Mammary epithelial cell (primary cell): ENCODE measurements at regions not wholly inside any gene's neighbourhood (a gene's known extent, or its start where the extent isn't known, plus 50 kb on each side); places are given as distances from the start of the nearest gene placed in this dataset.

Experiments
- CTCF ChIP-seq, 2 donors: IDR thresholded peaks in 1 of 2; conservative IDR thresholded peaks in 1 of 2; 2 replicates each; pipeline ENCODE4 v1.5.1; 2011 to 2012; ENCODE audit warnings: inconsistent platforms in 2 of 2, low read length in 2 of 2, mild to moderate bottlenecking in 2 of 2, control low read depth in 1 of 2, low read depth in 1 of 2; ENCODE audit not compliant: insufficient read depth in 1 of 2; ENCODE audit errors: extremely low read depth in 1 of 2
- EZH2 ChIP-seq: IDR thresholded peaks from 2 replicates; pipeline ENCODE4 v1.6.1; 2012; ENCODE audit warnings: low read length, inconsistent platforms, borderline replicate concordance

DNA sequence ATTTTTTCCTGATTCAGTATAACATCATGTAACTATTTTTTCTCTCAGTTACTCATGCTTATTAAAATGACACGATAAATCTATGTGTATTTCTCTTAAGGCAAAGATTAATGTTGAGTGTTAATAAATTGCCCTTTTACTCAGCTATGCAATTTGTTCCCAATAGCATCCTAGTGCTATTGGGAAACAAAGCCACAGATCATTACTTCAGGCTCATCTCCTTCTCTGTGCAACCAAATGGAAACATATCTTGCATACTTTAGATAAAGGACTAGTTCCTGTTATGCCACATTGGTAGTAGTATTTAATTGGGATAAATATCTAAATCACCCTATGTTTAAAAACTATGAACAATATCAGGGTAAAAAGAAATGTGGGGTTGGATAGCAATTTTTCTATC is 106.2 kb downstream of the PLPPR4 start:
- TF ChIP-seq CTCF (conservative IDR thresholded peaks at IDR 0.05 in 1 of 2, IDR thresholded peaks at IDR 0.05 in 1 of 2; ENCODE audit: extremely low read depth in 1 of 2, insufficient read depth in 1 of 2, low read depth in 1 of 2, low read length in 2 of 2) (no peak), EZH2 (no peak)
